Activated CD4-positive, CD25-positive, alpha-beta regulatory T cell treated with anti-CD3 and anti-CD28 coated beads, Interleukin-2, amount 50 U/mL, for 72 hours (primary cell): ENCODE measurements at regions not wholly inside any gene's neighbourhood (a gene's known extent, or its start where the extent isn't known, plus 50 kb on each side); places are given as distances from the start of the nearest gene placed in this dataset.

Experiments used
- DNase-seq: peaks from one replicate; pipeline ENCODE4 v3.0.0; 2021

DNA sequence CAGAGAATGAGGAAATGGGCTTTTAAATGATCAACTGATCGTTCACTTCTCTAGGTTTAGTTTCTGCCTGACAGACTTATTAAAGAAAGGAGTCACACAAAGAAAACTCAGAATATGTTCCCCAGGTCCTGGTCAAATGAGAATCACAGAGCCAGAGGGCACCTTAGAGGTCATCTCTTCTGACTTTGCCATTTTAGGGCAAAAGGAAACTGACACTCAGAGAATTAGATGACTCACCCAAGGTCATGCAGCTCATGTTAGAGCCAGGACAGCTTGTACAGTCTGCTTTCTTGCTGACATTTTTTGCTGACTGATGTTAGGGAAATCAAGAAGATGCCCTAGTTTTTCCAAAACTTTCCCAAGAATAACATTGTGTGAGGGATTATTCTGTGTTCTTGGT lies 312.7 kb upstream of the SP8 start:
- DNase-seq, result no peak

GRCh38 chr7:21099955-21100354 lies 313.3 kb upstream of the SP8 start:
- DNase-seq, result no peak

DNA sequence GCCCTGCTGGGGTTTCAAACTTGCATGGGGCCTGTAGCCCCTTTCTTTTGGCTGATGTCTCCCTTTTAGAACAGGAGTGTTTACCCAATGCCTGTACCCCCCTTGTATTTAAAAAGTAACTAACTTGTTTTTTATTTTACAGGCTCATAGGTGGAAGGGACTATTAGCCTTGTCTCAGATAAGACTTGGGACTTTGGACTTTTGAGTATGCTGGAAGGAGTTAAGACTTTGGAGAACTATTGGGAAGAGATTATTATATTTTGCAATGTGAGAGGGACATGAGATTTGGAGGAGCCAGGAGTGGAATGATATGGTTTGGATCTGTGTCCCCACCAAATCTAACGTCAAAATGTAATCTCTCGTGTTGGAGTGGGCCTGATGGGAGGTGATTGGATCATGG lies 314.9 kb upstream of the SP8 start:
- no peak for DNase-seq

DNA sequence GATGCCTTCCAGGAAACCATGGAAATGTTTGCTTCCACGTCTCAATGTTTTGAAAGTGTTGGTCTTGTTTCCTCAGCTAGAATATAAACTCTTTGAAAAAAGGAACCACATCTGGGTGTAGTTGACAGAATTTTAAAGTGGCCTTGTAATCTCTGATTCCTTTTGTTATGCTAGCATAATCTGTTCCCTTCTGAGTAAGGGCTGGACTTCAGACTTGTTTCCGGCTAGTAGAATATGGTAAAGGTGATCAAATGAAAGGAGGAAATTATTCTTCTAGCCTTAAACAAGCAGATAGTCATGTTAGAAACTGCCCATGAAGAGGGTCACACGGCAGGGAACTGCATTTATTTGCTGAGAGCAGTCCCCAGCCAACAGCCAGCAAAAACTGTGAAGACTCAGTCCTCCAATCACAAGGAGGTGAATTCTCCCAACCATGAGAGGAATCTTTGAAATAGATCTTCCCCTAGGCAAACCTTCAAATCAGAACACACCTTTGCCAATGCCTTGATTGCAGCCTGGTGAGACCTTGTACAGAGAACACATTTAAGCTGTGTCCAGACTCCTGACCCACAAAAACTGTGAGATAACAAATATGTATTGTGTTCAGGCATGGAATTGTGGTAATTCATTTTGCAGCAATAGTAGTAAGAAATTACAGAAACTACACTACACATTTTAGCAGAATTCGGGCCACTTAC lies 316.9 kb upstream of the SP8 start:
- DNase-seq, result no peak

DNA sequence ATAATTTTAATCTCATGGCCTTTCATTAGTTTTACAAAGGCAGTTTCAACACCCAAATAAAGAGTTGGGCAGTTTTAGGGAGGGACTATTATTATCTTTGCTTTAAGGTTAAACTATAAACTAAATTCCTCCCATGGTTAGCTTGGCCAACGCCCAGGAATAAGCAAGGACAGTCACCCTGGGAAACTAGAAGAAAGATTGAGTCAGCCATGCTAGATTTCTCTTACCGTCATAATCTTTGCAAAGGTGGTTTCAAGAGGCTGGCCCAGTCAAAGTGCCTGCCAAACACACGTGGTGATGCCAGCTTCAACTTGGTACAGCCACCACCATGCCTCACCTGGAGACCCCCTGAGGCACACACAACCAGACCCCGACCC lies 317.4 kb upstream of the SP8 start:
- DNase-seq, result no peak

GRCh38 chr7:21106296-21106732 lies 319.6 kb upstream of the SP8 start:
- DNase-seq, result no peak

GRCh38 chr7:21107101-21107500 lies 320.4 kb upstream of the SP8 start:
- DNase-seq, result no peak

GRCh38 chr7:21108182-21108581 lies 319.7 kb upstream of the SP4 start:
- no peak for DNase-seq

DNA sequence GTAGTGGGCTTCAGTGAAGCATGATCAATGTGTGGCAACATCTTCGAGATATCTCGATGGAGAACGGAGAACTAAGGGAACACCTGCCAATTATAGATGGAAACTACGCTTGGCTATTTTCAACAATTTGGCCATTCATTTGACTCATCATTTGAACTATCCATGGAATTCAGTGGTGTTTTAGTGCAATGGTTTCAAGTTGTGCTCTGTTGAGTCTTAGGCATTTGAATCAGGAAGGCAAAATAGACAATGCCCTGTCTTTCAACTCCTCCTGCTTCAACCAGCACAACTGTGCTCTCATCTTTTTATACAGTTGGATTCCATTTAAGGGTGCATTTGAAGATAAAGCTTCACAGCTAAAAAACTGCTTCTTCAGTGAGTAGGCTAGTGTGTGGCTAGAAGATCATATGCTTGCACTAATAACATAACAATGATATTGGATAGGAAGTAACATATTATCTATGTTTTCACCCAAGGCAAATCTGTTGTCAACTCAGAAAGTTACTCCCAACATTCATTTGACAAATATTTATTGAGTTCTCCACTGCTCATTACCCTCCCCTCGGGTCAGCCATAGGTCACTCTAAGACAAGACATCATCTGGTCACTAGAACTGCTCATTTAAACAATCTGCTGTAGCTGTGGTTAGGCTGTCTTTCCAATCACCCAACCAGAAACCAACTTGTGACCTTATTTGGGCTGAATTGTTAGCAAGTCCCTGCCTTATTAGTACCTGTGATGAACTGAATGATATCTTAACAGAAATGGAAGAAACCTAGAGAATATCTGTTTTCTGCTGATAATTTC lies 314.1 kb upstream of the SP4 start:
- no peak for DNase-seq

GRCh38 chr7:21123586-21123985 lies 304.3 kb upstream of the SP4 start:
- no peak for DNase-seq

DNA sequence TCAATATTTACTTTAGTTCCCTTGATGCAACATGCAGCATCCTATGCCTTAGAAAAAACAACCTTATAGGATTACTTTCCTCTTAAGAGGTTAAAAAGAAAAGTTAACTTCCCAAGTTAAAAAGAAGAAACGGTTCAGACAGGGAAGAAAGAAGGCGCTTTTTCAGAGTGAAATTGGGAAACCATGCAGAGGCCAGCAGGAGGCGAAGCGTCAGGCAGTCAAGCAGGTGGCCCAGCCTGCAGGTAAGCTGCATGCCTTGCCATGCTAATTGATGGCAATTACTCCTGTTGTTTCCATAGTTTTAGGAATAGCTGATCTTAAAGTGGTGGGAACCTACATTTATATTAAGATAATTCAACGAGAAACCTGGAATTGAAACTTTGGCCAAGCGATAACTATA lies 302.6 kb upstream of the SP4 start:
- no peak for DNase-seq

GRCh38 chr7:21128062-21128817 lies 299.6 kb upstream of the SP4 start:
- DNase-seq, result no peak

DNA sequence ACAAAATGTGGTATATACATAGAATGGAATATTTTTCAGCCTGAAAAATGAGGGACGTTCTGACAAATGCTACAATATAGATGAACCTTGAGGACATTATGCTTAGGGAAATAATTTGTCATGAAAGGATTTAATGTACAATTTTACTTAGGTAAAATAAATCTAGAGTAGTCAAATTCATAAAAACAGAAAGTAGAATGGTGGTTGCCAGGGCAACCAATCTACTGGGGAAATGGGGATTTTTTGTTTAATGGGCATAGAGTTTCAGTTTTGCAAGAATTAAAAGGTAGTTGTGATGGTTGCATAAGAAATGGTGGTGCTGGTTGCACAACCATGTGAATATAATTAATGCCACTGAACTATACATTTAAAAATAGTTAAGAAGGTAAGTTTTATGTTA lies 296.0 kb upstream of the SP4 start:
- DNase-seq, result no peak

GRCh38 chr7:21134631-21135030 lies 293.3 kb upstream of the SP4 start:
- no peak for DNase-seq

DNA sequence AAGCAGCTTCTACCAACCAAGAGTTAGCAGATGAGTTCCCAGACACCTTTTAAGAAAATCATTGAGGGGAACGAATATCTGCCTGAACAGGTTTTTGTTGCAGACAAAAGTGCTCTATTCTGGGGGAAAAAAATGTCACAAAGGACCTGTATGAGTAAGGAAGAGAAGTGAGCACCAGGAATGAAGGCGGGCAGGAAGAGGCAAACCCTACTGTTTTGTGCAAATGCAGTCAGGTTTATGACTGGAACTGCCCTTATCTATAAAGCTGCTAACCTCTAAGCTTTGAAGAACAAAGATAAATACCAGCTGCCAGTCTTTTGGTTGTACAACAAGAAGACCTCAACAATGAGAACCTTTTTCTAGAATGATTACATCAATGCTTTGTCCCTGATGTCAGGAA lies 292.4 kb upstream of the SP4 start:
- no peak for DNase-seq

GRCh38 chr7:21137640-21138039 lies 290.2 kb upstream of the SP4 start:
- DNase-seq, result no peak

DNA sequence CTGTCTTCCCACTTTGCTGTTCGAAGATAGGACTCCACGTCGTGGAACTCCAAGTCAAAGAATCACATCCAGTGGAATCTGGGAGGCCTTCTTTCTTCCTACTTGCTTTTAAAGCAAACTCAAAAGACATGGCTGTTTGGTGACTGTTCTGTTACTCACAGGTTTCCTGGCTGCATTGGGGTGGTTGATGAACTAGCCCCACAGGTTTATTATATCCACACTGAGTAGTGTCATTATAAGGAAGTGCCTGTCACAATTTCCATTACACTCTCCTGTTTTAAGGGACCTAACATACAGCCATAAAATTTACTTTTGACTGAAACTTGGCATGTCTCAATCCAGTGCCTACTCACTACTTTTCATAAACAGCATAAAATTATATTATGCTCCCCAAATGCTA lies 287.3 kb upstream of the SP4 start:
- no peak for DNase-seq

GRCh38 chr7:21141476-21141875 lies 286.4 kb upstream of the SP4 start:
- DNase-seq, result no peak

DNA sequence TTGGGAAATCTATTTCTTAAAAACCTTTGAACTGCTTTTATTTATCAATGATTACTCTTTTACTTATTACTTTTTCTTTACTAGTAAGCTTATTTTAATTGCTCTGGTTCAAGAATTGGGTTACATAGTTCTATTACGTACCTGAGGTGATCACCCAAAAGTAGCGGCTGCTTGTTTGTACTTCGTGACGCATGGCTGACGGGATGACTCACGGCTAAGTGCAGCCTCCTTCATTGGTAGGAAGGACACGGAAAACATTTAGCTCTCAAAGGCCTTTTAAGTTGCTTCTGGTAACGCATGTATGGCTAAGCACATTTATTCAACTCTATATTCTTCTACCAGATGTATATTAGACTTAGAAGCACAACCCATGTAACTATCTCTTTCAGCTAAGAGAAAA lies 285.8 kb upstream of the SP4 start:
- DNase-seq, result no peak

DNA sequence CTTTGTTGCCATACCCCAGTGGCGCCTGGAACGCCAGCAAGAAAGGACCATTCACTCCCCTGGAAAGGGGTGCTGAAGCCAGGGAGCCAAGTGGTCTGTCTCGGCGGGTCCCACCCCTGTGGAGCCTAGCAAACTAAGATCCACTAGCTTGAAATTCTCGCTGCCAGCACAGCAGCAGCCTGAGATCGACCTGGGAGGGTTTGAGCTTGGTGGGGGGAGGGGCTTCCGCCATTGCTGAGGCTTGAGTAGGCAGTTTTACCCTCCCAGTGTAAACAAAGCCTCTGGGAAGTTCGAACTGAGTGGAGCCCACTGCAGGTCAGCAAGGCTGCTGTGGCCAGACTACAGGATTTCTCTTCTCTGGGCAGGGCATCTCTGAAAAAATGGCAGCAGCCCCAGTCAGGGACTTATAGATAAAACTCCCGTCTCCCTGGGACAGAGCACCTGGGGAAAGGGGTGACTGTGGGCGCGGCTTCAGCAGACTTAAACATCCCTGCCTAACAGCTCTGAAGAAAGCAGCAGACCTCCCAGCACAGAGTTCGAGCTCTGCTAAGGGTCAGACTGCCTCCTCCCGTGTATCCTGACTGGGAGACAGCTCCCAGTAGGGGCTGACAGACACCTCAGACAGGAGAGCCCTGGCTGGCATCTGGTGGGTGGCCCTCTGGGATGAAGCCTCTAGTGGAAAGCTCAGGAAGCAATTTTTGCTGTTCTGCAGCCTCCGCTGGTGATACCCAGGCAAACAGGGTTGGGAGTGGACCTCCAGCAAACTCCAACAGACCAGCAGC lies 281.1 kb upstream of the SP4 start:
- no peak for DNase-seq

DNA sequence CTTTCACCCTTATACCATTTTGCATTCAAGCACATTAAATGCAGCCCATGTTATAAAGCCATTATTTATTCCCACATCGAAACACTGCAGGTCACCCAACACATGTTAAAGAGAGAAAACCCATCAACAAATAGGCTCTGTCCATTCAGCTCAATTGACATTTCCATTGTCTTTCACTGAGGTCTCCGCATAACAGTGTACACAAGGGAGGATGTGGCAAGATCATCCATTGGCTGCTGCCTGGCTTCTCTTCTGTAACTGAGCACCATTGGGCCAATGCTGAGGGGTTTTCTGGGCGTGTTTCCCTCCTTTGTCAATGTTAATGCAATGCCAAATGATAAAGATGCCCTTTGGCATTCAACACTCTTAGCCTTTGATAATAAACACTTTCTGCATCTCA lies 278.1 kb upstream of the SP4 start:
- no peak for DNase-seq

GRCh38 chr7:21154614-21155013 lies 273.3 kb upstream of the SP4 start:
- DNase-seq, result no peak

DNA sequence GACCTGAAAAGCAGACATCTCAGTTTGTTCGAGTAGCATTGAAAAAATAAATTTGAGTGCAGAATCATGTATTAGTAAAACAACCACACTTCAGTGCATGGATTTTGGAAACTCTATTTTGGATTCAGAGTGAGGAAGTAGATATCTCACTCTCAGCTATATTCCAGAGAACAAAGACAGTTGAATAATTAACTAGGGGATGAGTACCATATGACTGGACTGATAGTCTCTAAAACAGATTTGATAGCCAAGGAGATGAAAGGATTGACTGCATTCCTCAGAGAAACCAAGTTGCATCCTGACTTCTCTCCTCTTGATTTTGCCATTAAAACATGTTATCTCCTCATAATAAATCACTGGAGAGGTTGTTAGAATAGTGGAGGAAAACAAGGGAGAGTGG lies 268.4 kb upstream of the SP4 start:
- DNase-seq, result no peak
